ENCODE measurements at regions not wholly inside any gene's neighbourhood (a gene's known extent, or its start where the extent isn't known, plus 50 kb on each side); places are given as distances from the start of the nearest gene placed in this dataset.

GRCh38 chr21:17730782-17731181 lies 88.4 kb downstream of the C21orf91 start:
- Histone ChIP-seq H3K9me3 (ENCODE audit: control insufficient read depth, low read depth, low read length) (no peaks in the 10 kb centered on the region), H3K27me3 (ENCODE audit: control insufficient read depth, extremely low read depth, insufficient read depth, low read length) (no peaks in the 10 kb centered on the region), H4K20me1 (ENCODE audit: control insufficient read depth, extremely low read depth, insufficient read depth, low read length) (no peaks in the 10 kb centered on the region), H3K36me3 (ENCODE audit: control insufficient read depth in 2 of 2, extremely low read depth in 1 of 2, insufficient read depth in 2 of 2, low read length in 2 of 2) (no peaks in the 10 kb centered on the region), H3K27ac (ENCODE audit: control insufficient read depth, insufficient read depth, low read length) (no peak overlapping the region), H3K4me1 (ENCODE audit: control insufficient read depth, extremely low read depth, insufficient read depth, low read length) (peaks cover 3% of the 10 kb centered on the region), H3K9ac (ENCODE audit: control insufficient read depth, extremely low read depth, insufficient read depth, low read length) (no peak overlapping the region), H3K79me2 (ENCODE audit: control insufficient read depth, insufficient read depth, low read length) (no peaks in the 10 kb centered on the region), H2AFZ (ENCODE audit: control insufficient read depth, low read length) (no peak overlapping the region), H3K4me2 (ENCODE audit: control insufficient read depth, extremely low read depth, insufficient read depth, low read depth, low read length) (no peak overlapping the region), H3K9me1 (ENCODE audit: control insufficient read depth, extremely low read depth, insufficient read depth, low read length) (no peaks in the 10 kb centered on the region), H3K4me3 (ENCODE audit: control insufficient read depth in 2 of 3, extremely low read depth in 1 of 3, insufficient read depth in 2 of 3, low read depth in 1 of 3, low read length in 3 of 3) (no peak overlapping the region)
- FAIRE-seq: no peak
- DNase-seq (ENCODE audit: low read depth, low spot score): no peak
- TF ChIP-seq, protein P1, sequence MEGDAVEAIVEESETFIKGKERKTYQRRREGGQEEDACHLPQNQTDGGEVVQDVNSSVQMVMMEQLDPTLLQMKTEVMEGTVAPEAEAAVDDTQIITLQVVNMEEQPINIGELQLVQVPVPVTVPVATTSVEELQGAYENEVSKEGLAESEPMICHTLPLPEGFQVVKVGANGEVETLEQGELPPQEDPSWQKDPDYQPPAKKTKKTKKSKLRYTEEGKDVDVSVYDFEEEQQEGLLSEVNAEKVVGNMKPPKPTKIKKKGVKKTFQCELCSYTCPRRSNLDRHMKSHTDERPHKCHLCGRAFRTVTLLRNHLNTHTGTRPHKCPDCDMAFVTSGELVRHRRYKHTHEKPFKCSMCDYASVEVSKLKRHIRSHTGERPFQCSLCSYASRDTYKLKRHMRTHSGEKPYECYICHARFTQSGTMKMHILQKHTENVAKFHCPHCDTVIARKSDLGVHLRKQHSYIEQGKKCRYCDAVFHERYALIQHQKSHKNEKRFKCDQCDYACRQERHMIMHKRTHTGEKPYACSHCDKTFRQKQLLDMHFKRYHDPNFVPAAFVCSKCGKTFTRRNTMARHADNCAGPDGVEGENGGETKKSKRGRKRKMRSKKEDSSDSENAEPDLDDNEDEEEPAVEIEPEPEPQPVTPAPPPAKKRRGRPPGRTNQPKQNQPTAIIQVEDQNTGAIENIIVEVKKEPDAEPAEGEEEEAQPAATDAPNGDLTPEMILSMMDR (optimal IDR thresholded peaks at IDR 0.05 in 1 of 3, IDR thresholded peaks at IDR 0.05 in 1 of 3, conservative IDR thresholded peaks at IDR 0.05 in 1 of 3; ENCODE audit: extremely low read depth in 1 of 3, insufficient read depth in 2 of 3, low read length in 3 of 3): no peak
- TF ChIP-seq EZH2 (IDR thresholded peaks at IDR 0.05; ENCODE audit: low read length): no peak
- dilution Hi-C loops (cut with MboI; ENCODE audit: extremely low pct_ligation_motif_present, low sequenced_read_pairs): no loop called here

DNA sequence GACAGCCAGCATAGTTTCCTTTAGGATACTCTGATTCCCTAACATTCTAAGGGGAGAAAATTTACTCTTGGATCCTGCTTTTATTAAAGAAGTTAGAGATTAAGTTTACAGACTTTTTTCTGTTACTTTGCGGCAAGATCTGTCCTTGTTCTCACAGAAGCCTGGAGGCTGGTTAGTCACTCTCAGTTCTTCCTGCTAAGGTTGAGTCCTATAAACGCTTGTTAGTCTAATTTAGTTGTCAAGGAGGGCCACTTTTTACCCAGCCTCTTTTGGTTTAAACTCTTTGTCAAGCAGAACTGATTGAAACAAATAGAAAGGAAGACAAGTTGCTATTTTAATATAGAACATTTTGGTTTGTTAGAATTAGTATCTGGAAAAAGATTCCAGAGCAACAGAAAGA lies 89.7 kb downstream of the C21orf91 start:
- H3K27me3 ChIP-seq (ENCODE audit: control insufficient read depth, extremely low read depth, insufficient read depth, low read length): no peaks in the 10 kb centered on the region
- no peaks in the 10 kb centered on the region for H3K36me3 ChIP-seq (ENCODE audit: control insufficient read depth in 2 of 2, extremely low read depth in 1 of 2, insufficient read depth in 2 of 2, low read length in 2 of 2)
- H3K4me3 ChIP-seq (ENCODE audit: control insufficient read depth in 2 of 3, extremely low read depth in 1 of 3, insufficient read depth in 2 of 3, low read depth in 1 of 3, low read length in 3 of 3): no peak overlapping the region
- no peak overlapping the region for H3K4me2 ChIP-seq (ENCODE audit: control insufficient read depth, extremely low read depth, insufficient read depth, low read depth, low read length)
- no peak overlapping the region for H2AFZ ChIP-seq (ENCODE audit: control insufficient read depth, low read length)
- H3K9me1 ChIP-seq (ENCODE audit: control insufficient read depth, extremely low read depth, insufficient read depth, low read length): no peaks in the 10 kb centered on the region
- no peaks in the 10 kb centered on the region for H3K79me2 ChIP-seq (ENCODE audit: control insufficient read depth, insufficient read depth, low read length)
- H3K4me1 ChIP-seq (ENCODE audit: control insufficient read depth, extremely low read depth, insufficient read depth, low read length): peaks cover 3% of the 10 kb centered on the region
- H3K27ac ChIP-seq (ENCODE audit: control insufficient read depth, insufficient read depth, low read length): no peak overlapping the region
- no peaks in the 10 kb centered on the region for H3K9me3 ChIP-seq (ENCODE audit: control insufficient read depth, low read depth, low read length)
- no peak overlapping the region for H3K9ac ChIP-seq (ENCODE audit: control insufficient read depth, extremely low read depth, insufficient read depth, low read length)
- no peaks in the 10 kb centered on the region for H4K20me1 ChIP-seq (ENCODE audit: control insufficient read depth, extremely low read depth, insufficient read depth, low read length)
- no peak for DNase-seq (ENCODE audit: low read depth, low spot score)
- FAIRE-seq: no peak
- dilution Hi-C loops (cut with MboI; ENCODE audit: extremely low pct_ligation_motif_present, low sequenced_read_pairs): no loop called here
- TF ChIP-seq, protein P1 (optimal IDR thresholded peaks at IDR 0.05 in 1 of 3, IDR thresholded peaks at IDR 0.05 in 1 of 3, conservative IDR thresholded peaks at IDR 0.05 in 1 of 3; ENCODE audit: extremely low read depth in 1 of 3, insufficient read depth in 2 of 3, low read length in 3 of 3): no peak
- no peak for TF ChIP-seq EZH2 (IDR thresholded peaks at IDR 0.05; ENCODE audit: low read length)

Data from keratinocyte (primary cell).